Stimulated activated naive CD4-positive, alpha-beta T cell treated with Interleukin-2 at 50 U/mL for 16 hours (primary cell): ENCODE measurements at regions not wholly inside any gene's neighbourhood (a gene's known extent, or its start where the extent isn't known, plus 50 kb on each side); places are given as distances from the start of the nearest gene placed in this dataset.

ENCODE experiments used
- DNase-seq: peaks from one replicate; lab custom pipeline; 2025; lab: John Stamatoyannopoulos, UW

GRCh38 chr7:98679741-98680140 lies 62.7 kb downstream of the NPTX2 start:
- no peak for DNase-seq

DNA sequence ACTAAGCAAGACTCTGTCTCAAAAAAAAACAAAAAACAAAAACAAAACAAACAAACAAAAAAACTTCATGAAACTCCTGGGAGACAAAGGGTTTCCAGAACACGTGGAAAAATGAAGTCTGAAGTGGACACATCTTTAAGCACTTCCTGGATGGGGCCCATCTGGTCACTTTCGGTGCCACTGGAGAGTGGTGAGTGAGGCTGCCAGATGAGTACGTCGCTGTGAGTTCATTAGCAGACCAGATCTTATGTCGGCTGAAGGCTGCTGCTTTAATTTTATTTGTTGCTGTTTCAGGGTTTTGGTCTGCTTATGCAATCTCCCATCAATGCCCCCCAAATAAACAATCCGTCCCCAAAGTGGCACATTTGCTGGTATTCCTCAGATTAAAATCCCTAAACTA lies 64.4 kb downstream of the NPTX2 start:
- DNase-seq = no peak

- DNase-seq = no peak
Measured at GRCh38 chr7:98681951-98682350, 64.9 kb downstream of the NPTX2 start.

DNA sequence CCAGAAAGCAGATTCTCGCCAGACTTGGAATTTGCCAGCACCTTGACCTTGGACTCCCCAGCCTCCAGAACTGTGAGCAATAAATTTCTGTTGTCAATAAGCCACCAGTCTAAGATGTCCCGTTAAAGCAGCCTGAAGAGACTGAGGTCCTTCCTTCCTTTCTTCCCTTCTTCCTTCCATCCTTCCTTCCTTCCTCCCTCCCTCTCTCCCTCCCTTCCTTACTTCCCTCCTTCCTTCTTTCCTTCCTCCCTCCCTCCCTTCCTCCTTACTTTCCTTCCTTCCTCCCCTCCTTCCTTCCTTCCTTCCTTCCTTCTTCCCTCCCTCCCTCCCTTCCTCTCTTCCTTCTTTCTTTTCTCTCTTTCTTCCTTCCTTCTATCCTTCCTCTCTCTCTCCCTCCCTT lies 66.4 kb downstream of the NPTX2 start:
- DNase-seq = no peak

DNA sequence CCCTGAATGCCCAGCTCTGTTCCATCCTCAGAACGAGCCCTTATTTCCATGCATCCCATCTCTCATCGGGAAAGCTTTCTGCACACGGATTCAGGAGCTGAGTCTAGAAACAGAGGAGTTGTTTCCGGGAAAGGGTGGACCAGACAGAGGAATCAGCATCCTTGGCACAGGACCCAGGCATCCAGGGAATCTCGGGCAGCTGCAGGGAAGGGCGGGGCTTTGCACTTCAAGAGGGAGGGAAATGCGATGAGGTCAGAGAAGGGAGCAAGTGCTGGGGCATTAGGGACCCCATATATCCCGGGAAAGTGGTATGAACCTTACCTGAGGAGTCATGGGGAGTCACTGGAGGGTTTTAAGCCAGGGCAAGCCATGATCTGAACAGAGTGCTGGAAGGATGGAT lies 68.5 kb downstream of the NPTX2 start:
- no peak for DNase-seq

GRCh38 chr7:98686466-98687080 lies 69.5 kb downstream of the NPTX2 start:
- DNase-seq = no peak

GRCh38 chr7:98687111-98687751 lies 70.1 kb downstream of the NPTX2 start:
- DNase-seq = no peak

GRCh38 chr7:98691619-98692018 lies 74.5 kb downstream of the NPTX2 start:
- DNase-seq = no peak

DNA sequence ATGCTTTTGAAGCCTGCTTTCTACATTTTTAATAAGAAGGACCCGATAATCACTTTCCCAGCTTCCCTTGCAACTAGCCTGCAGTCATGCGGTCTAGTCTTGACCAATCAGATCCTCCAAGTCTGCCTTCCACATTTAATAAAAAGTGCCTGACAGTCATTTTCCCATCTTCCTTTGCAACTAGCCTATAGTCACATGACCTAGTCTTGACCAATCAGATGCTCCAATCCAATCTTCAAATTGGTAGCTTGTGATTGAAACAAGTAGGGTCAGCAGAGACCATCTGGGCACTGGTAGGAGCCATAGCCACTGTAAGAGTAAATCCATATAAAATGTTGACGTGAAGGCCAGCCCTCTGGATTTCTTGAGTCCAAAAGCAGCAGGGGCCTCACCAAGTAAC lies 80.0 kb downstream of the NPTX2 start:
- no peak for DNase-seq

- DNase-seq = no peak
Measured at GRCh38 chr7:98697485-98698240, 80.6 kb downstream of the NPTX2 start.

GRCh38 chr7:98698976-98699375 lies 81.9 kb downstream of the NPTX2 start:
- no peak for DNase-seq

- no peak for DNase-seq
Measured at GRCh38 chr7:98700533-98700932, 83.4 kb downstream of the NPTX2 start.

DNA sequence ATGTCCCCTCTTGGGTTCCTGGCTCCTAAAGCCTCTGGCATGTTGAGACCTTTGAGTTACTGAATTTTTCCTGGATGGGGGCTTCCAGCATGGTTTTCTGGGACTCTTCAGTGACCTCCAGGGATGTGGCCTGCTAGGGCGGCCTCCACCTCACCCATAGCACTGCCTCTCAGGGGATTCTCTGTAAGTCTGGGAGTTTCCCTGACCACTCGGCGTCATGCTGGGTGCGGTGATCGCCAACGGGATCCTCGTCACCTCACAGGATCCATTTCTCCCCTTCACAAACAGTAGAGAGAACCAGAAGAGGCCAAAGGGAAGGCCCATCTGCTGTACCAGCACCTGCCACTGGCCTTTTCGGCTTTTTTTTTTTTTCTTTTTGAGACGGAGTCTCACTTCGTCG lies 84.3 kb downstream of the NPTX2 start:
- no peak for DNase-seq

- no peak for DNase-seq
Measured at GRCh38 chr7:98702021-98702420, 84.9 kb downstream of the NPTX2 start.

DNA sequence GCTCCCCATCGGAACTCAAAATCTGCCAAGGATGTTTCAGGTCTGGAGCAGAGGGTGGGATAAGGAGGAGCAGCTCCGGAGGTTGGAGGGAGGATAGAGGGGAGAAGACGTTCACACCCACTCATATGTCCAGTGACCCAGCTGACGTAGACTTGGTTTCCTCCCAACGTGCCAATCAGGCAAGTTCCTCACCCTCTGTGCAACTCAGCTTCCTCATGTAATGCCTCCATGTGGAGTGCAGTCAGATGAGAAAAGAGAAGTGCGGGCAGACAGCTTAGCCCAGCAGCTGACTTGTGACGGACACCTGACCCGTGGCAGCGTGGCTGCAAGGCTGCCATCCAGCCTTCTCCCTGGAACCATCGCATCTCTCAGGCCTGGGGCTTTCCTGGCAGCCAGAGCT lies 86.8 kb downstream of the NPTX2 start:
- no peak for DNase-seq

DNA sequence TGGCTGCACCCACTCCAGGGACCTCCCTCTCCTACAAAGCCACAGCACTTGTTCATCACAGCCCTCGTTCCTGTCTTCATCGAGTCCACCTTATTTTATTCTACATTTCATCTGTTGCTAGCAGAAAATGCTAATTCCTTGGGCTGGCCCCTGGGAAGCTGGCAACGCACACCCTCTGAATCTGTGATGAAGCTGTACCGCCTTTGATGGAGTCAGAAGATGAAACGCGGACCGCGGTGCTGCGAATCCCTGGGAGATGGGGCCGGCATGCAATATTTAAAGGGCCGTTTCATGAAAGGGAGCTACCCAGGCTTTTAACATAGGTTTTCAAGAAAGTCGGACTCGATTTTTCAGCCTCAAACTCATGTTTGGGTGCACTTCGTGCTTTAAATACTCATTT lies 88.5 kb downstream of the NPTX2 start:
- no peak for DNase-seq

DNA sequence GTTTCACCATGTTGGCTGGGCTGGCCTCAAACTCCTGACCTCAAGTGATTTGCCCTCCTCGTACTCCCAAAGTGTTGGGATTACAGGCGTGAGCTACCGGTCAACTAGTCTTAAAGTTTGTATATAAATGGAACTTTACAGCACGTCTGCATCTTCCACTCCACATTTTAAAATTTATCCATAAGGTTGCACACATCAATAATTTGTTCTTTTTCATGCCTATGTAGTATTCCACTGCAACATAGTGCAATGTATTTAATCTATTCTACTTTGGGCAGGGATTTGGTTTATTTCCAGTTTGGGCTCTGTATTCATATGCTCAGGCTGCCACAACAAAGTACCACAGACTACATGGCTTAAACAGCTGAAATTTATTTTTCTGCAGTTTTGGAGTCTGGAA lies 90.0 kb downstream of the NPTX2 start:
- DNase-seq = no peak

- DNase-seq = no peak
Measured at GRCh38 chr7:98711945-98712344, 94.9 kb downstream of the NPTX2 start.

- DNase-seq = no peak
Measured at GRCh38 chr7:98713165-98713810, 96.2 kb downstream of the NPTX2 start.

- no peak for DNase-seq
Measured at GRCh38 chr7:98719396-98719795, 102.3 kb downstream of the NPTX2 start.

- DNase-seq = no peak
Measured at GRCh38 chr7:98722402-98722801, 105.3 kb downstream of the NPTX2 start.

GRCh38 chr7:98724591-98724990 lies 107.5 kb downstream of the NPTX2 start:
- DNase-seq = no peak

DNA sequence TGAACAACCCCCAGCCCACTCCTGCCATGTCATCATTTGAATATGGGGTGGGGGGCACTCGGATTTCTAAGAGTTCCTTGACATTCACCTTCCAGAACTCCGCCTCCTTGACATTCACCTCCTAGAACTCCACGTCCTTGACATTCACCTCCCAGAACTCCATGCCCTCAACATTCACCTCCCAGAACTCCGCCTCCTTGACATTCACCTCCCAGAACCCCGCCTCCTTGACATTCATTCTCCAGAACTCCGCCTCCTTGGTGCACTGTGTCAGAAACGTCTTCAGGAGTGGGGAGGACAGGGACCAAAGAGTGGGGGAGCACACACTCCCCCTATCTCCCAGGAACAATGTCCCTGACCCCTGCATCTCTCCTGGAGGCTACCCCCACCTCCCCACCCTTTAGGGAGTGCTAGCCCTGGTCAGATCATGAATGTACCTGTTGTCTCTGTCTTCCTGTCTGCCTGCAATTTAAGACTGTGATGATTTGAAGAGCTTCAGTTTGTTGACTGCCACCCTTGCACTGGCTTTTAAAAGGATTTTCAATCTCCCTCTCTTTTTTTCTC lies 110.1 kb downstream of the NPTX2 start:
- DNase-seq = no peak
